CD14-positive monocyte (primary cell): ENCODE measurements at regions not wholly inside any gene's neighbourhood (a gene's known extent, or its start where the extent isn't known, plus 50 kb on each side); places are given as distances from the start of the nearest gene placed in this dataset.

Source experiments
- DNase-seq, 3 donors: peaks; one replicate each; pipeline ENCODE4 v3.0.0-alpha.2; 2011 to 2022
- H2AFZ ChIP-seq: 2 replicates; pipeline ENCODE4 v1.6.0; 2012; ENCODE audit warnings: mild to moderate bottlenecking, low read depth, low read length, inconsistent platforms; ENCODE audit not compliant: insufficient read depth, poor library complexity, severe bottlenecking
- H3K27ac ChIP-seq, 2 donors: 1 replicate in 1 of 2; 2 replicates in 1 of 2; pipeline ENCODE4 v1.5.1; 2012 to 2013; ENCODE audit warnings: low read length in 2 of 2, control low read depth in 1 of 2, inconsistent platforms in 1 of 2, low read depth in 1 of 2, mild to moderate bottlenecking in 1 of 2
- H3K27me3 ChIP-seq, 2 donors: one replicate each; pipeline versions ENCODE4 v1.6.0 to v1.6.1; 2011 to 2013; ENCODE audit warnings: low read length in 2 of 2; ENCODE audit not compliant: control insufficient read depth in 2 of 2, insufficient read depth in 2 of 2
- H3K36me3 ChIP-seq, 2 donors: replicated peaks in 1 of 2; 1 replicate in 1 of 2; 2 replicates in 1 of 2; pipeline versions ENCODE4 v1.5.1 to v1.6.1; 2012 to 2013; ENCODE audit warnings: low read length in 2 of 2, control low read depth in 1 of 2, inconsistent platforms in 1 of 2, mild to moderate bottlenecking in 1 of 2; ENCODE audit not compliant: insufficient read depth in 2 of 2, control insufficient read depth in 1 of 2
- H3K4me1 ChIP-seq, 2 donors: 1 replicate in 1 of 2; 2 replicates in 1 of 2; pipeline versions ENCODE4 v1.5.1 to v1.6.1; 2012 to 2013; ENCODE audit warnings: low read length in 2 of 2, control low read depth in 1 of 2, inconsistent platforms in 1 of 2, mild to moderate bottlenecking in 1 of 2, moderate library complexity in 1 of 2; ENCODE audit not compliant: insufficient read depth in 2 of 2, control insufficient read depth in 1 of 2
- H3K4me2 ChIP-seq: replicated peaks from 2 replicates; pipeline ENCODE3; 2012; ENCODE audit warnings: low read length, moderate library complexity, mild to moderate bottlenecking; ENCODE audit not compliant: poor library complexity, severe bottlenecking; ENCODE audit errors: extremely low read depth
- H3K4me3 ChIP-seq, 3 experiments: fragments of 200-600 bp in 1 of 3; sonication (generic) in 1 of 3; replicated peaks in 1 of 3; 1 replicate in 2 of 3; 2 replicates in 1 of 3; pipeline ENCODE4 v1.5.1; 2011 to 2013; ENCODE audit warnings: low read length in 3 of 3, mild to moderate bottlenecking in 3 of 3, control low read depth in 2 of 3, low read depth in 2 of 3, inconsistent platforms in 1 of 3, moderate library complexity in 1 of 3
- H3K79me2 ChIP-seq: 2 replicates; pipeline ENCODE4 v1.6.0; 2012; ENCODE audit warnings: mild to moderate bottlenecking, control low read depth, inconsistent platforms, low read length, moderate library complexity; ENCODE audit not compliant: insufficient read depth
- H3K9ac ChIP-seq: 2 replicates; pipeline ENCODE4 v1.6.0; 2017; ENCODE audit warnings: low read length, mild to moderate bottlenecking; ENCODE audit not compliant: insufficient read depth, poor library complexity, severe bottlenecking
- H3K9me3 ChIP-seq, 2 donors: replicated peaks in 1 of 2; 1 replicate in 1 of 2; 2 replicates in 1 of 2; pipeline versions ENCODE4 v1.5.1 to v1.6.1; 2012 to 2013; ENCODE audit warnings: low read length in 2 of 2, control low read depth in 1 of 2; ENCODE audit not compliant: control insufficient read depth in 1 of 2, insufficient read depth in 1 of 2
- H4K20me1 ChIP-seq: 2 replicates; pipeline ENCODE4 v1.6.0; 2012; ENCODE audit warnings: mild to moderate bottlenecking, low read length, control low read depth, moderate library complexity; ENCODE audit not compliant: insufficient read depth
- H3K27ac Mint-ChIP-seq, 7 donors: one replicate each; pipeline ENCODE4 v1.8.0; 2020; ENCODE audit warnings: mild to moderate bottlenecking in 7 of 7, mixed read lengths in 7 of 7, moderate library complexity in 6 of 7, inconsistent platforms in 2 of 7
- H3K27me3 Mint-ChIP-seq, 3 donors: one replicate each; pipeline ENCODE4 v1.8.0; 2021 to 2022; ENCODE audit warnings: low read depth in 3 of 3, mild to moderate bottlenecking in 3 of 3, mixed read lengths in 3 of 3, moderate library complexity in 3 of 3, inconsistent platforms in 1 of 3
- H3K36me3 Mint-ChIP-seq, 2 donors: one replicate each; pipeline ENCODE4 v1.8.0; 2020; ENCODE audit warnings: mixed read lengths in 2 of 2, inconsistent platforms in 1 of 2, mild to moderate bottlenecking in 1 of 2
- H3K4me1 Mint-ChIP-seq: one replicate; pipeline ENCODE4 v1.8.0; 2020; ENCODE audit warnings: mild to moderate bottlenecking, mixed read lengths
- H3K4me3 Mint-ChIP-seq, 2 donors: one replicate each; pipeline ENCODE4 v1.8.0; 2020; ENCODE audit warnings: mild to moderate bottlenecking in 2 of 2, mixed read lengths in 2 of 2, moderate library complexity in 1 of 2
- H3K9me3 Mint-ChIP-seq, 7 donors: one replicate each; pipeline ENCODE4 v1.8.0; 2020 to 2022; ENCODE audit warnings: mixed read lengths in 7 of 7, mild to moderate bottlenecking in 6 of 7, moderate library complexity in 6 of 7, inconsistent platforms in 2 of 7
- WGBS: methylation state at CpG from one replicate; pipeline ENCODE4 v1.1.5; 2013; ENCODE audit warnings: missing lambda C conversion rate; ENCODE audit not compliant: insufficient coverage; 5-methylcytosine and 5-hydroxymethylcytosine counted together
- intact Hi-C, 2 donors: fragments of 100-400 bp; cut with micrococcal nuclease; formaldehyde crosslinking; loops; one replicate each; pipeline versions ENCODE4 v1.15.0 to v1.15.1; 2023
- TF ChIP-seq, protein P1 (sequence below): fragments of 200-600 bp; IDR thresholded peaks from one replicate; pipeline ENCODE4 v1.8.0; 2022; ENCODE audit warnings: antibody characterized with exemption, mild to moderate bottlenecking

DNA sequence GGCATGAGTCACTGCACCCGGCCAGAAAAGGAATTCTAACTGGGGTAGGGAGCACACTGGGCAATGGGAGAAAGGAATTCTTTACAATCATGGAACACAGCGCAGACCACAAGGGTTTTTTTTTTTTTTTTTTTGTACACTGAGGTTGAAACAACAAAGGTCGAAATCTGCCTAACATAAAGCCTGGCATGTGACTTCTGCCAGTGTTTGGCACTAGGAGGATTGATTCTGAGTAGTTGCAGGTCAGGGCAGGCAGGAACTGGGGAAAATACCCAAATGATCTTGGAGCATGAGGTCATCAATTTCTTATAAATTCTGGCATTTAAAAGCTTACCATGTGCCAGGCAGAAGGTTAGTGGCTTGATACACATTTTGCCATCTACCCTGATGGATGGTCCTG lies 202.0 kb upstream of the SNX19 start:
- Histone ChIP-seq H3K36me3 (no peaks in the 10 kb centered on the region), H3K79me2 (no peaks in the 10 kb centered on the region), H3K9me3 (no peaks in the 10 kb centered on the region), H3K9ac (no peak overlapping the region), H3K4me3 (no peak overlapping the region), H3K4me1 (no peaks in the 10 kb centered on the region), H3K27ac (no peak overlapping the region), H2AFZ (no peak overlapping the region), H3K4me2 (no peak overlapping the region), H3K27me3 (no peaks in the 10 kb centered on the region), H4K20me1 (no peaks in the 10 kb centered on the region)
- intact Hi-C loops: no loop called here
- TF ChIP-seq, protein P1, sequence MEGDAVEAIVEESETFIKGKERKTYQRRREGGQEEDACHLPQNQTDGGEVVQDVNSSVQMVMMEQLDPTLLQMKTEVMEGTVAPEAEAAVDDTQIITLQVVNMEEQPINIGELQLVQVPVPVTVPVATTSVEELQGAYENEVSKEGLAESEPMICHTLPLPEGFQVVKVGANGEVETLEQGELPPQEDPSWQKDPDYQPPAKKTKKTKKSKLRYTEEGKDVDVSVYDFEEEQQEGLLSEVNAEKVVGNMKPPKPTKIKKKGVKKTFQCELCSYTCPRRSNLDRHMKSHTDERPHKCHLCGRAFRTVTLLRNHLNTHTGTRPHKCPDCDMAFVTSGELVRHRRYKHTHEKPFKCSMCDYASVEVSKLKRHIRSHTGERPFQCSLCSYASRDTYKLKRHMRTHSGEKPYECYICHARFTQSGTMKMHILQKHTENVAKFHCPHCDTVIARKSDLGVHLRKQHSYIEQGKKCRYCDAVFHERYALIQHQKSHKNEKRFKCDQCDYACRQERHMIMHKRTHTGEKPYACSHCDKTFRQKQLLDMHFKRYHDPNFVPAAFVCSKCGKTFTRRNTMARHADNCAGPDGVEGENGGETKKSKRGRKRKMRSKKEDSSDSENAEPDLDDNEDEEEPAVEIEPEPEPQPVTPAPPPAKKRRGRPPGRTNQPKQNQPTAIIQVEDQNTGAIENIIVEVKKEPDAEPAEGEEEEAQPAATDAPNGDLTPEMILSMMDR: no peak
- no peak overlapping the region for H3K4me3 Mint-ChIP-seq
- H3K27me3 Mint-ChIP-seq: peaks cover 2 to 4% (median 2%) of the 10 kb centered on the region in 3 donors
- no peak for DNase-seq
- no peaks in the 10 kb centered on the region for H3K36me3 Mint-ChIP-seq
- H3K27ac Mint-ChIP-seq: no peak overlapping the region
- peaks cover 0 to 2% (median 1%) of the 10 kb centered on the region in 7 donors for H3K9me3 Mint-ChIP-seq
- 83% methylated on average over 1 of the region's 3 CpGs for WGBS
- no peaks in the 10 kb centered on the region for H3K4me1 Mint-ChIP-seq

DNA sequence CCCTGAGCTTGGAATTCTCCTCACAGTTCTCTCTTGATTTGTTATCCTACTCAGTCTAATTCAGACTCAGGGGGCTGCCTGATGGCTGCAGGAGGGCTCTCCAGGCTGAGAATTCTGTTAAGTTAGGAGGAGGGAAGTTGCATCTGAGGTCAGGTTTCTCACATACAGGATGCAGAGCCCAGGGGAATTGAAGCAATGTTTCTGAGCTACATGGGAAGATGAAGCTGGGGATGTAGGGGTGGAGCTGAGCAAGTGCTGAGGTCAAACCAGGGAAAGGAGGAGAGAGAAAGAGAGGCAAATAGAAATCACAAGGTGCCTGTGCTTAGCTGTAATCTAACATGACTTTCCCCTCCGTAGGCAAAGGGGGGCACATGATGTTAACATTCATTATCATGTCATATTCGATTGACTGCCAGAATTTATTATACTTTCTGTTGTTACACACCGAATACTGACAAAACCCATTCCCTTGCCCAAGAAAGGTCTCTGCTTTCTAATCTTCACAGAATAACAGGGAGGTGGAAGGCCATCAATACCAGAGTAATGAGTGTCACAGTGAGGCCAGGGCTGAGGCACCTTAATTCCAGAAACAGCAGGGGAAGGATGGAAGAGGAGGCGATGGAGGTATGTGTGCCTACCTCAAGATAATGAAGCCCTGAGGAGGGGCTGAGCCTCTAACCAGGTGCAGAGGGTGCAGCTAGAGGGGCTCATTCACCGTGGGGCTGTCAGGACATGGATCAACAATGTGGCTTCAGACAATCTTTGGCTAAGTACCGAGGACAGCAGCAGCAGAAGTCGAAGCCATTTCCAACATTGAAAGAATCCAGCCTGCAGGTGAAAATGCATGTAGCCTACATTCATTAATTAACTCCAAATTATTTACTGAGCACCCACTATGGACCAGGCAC lies 205.4 kb upstream of the SNX19 start:
- H3K79me2 ChIP-seq: no peaks in the 10 kb centered on the region
- H3K36me3 Mint-ChIP-seq: no peaks in the 10 kb centered on the region
- H3K4me1 Mint-ChIP-seq: no peaks in the 10 kb centered on the region
- 71% methylated on average over 2 of the region's 7 CpGs for WGBS
- peaks cover 2 to 4% (median 3%) of the 10 kb centered on the region in 3 donors for H3K27me3 Mint-ChIP-seq
- no peaks in the 10 kb centered on the region for H3K4me1 ChIP-seq
- no peak overlapping the region for H2AFZ ChIP-seq
- intact Hi-C loops: no loop called here
- DNase-seq: no peak
- TF ChIP-seq, protein P1: no peak
- no peak overlapping the region for H3K4me3 ChIP-seq
- H3K9ac ChIP-seq: no peak overlapping the region
- H4K20me1 ChIP-seq: no peaks in the 10 kb centered on the region
- H3K27ac ChIP-seq: no peak overlapping the region
- H3K9me3 ChIP-seq: no peaks in the 10 kb centered on the region
- H3K27ac Mint-ChIP-seq: no peak overlapping the region
- peaks cover 0 to 5% (median 1%) of the 10 kb centered on the region in 7 donors for H3K9me3 Mint-ChIP-seq
- H3K27me3 ChIP-seq: no peaks in the 10 kb centered on the region
- H3K36me3 ChIP-seq: no peaks in the 10 kb centered on the region
- H3K4me3 Mint-ChIP-seq: no peak overlapping the region
- no peak overlapping the region for H3K4me2 ChIP-seq
